ENCODE measurements at regions not wholly inside any gene's neighbourhood (a gene's known extent, or its start where the extent isn't known, plus 50 kb on each side); places are given as distances from the start of the nearest gene placed in this dataset.

- TF ChIP-seq, protein P1, sequence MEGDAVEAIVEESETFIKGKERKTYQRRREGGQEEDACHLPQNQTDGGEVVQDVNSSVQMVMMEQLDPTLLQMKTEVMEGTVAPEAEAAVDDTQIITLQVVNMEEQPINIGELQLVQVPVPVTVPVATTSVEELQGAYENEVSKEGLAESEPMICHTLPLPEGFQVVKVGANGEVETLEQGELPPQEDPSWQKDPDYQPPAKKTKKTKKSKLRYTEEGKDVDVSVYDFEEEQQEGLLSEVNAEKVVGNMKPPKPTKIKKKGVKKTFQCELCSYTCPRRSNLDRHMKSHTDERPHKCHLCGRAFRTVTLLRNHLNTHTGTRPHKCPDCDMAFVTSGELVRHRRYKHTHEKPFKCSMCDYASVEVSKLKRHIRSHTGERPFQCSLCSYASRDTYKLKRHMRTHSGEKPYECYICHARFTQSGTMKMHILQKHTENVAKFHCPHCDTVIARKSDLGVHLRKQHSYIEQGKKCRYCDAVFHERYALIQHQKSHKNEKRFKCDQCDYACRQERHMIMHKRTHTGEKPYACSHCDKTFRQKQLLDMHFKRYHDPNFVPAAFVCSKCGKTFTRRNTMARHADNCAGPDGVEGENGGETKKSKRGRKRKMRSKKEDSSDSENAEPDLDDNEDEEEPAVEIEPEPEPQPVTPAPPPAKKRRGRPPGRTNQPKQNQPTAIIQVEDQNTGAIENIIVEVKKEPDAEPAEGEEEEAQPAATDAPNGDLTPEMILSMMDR (IDR thresholded peaks at IDR 0.05; ENCODE audit: low read depth, low read length) = no peak
- peak; percentile 84 for DNase-seq (ENCODE audit: low read depth, low spot score)
- Histone ChIP-seq H3K27me3 (ENCODE audit: control insufficient read depth, insufficient read depth, low read length) (no peaks in the 10 kb centered on the region), H3K4me3 (ENCODE audit: low read depth, low read length) (no peak overlapping the region), H3K27ac (ENCODE audit: low read depth, low read length) (no peak overlapping the region), H3K9me3 (ENCODE audit: control insufficient read depth, insufficient read depth, low read length) (no peaks in the 10 kb centered on the region)
- CTCF ChIA-PET = interaction anchor here (0.8 to 1.3 kb wide), 2 partner anchors 15 to 27 kb away, joined by 3 to 4 read pairs; no protein-coding TSS in a partner anchor
- POLR2A ChIA-PET = interaction anchor here (0.6 to 1.0 kb wide), 5 partner anchors 9 to 278 kb away, joined by 3 to 12 read pairs (median 3); no protein-coding TSS in a partner anchor
Measured at GRCh38 chr2:100757621-100758394, 62.1 kb upstream of the NPAS2 start.

DNA sequence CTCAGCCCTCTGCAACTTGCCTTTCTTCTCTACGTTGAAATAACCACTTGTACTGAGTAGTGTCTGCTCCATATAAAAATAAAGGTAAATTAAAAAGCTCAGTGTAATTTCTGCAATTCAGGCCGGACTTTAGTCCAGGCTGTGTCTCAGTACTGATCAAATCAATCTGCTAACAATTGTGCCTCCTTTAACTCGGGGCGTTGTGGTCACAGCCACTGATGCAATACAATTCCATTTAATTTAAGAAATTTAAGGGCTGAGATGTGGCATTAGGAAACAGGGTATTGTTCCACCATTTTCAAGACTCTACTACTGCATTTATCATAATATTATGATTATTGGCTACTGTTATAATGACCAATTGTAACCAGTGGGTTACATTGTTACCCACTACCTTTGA lies 60.0 kb upstream of the NPAS2 start:
- Histone ChIP-seq H3K9me3 (ENCODE audit: control insufficient read depth, insufficient read depth, low read length) (no peaks in the 10 kb centered on the region), H3K27me3 (ENCODE audit: control insufficient read depth, insufficient read depth, low read length) (no peaks in the 10 kb centered on the region), H3K4me3 (ENCODE audit: low read depth, low read length) (no peak overlapping the region), H3K27ac (ENCODE audit: low read depth, low read length) (no peak overlapping the region)
- POLR2A ChIA-PET = no interaction called here
- no peak for DNase-seq (ENCODE audit: low read depth, low spot score)
- CTCF ChIA-PET = no interaction called here
- TF ChIP-seq, protein P1 (IDR thresholded peaks at IDR 0.05; ENCODE audit: low read depth, low read length) = no peak

GRCh38 chr2:100761365-100761764 lies 58.6 kb upstream of the NPAS2 start:
- Histone ChIP-seq H3K9me3 (ENCODE audit: control insufficient read depth, insufficient read depth, low read length) (no peaks in the 10 kb centered on the region), H3K4me3 (ENCODE audit: low read depth, low read length) (no peak overlapping the region), H3K27ac (ENCODE audit: low read depth, low read length) (no peak overlapping the region), H3K27me3 (ENCODE audit: control insufficient read depth, insufficient read depth, low read length) (no peaks in the 10 kb centered on the region)
- CTCF ChIA-PET = no interaction called here
- POLR2A ChIA-PET = no interaction called here
- DNase-seq (ENCODE audit: low read depth, low spot score) = no peak
- TF ChIP-seq, protein P1 (IDR thresholded peaks at IDR 0.05; ENCODE audit: low read depth, low read length) = no peak

GRCh38 chr2:100764430-100764829 lies 55.5 kb upstream of the NPAS2 start:
- H3K27me3 ChIP-seq (ENCODE audit: control insufficient read depth, insufficient read depth, low read length) = no peaks in the 10 kb centered on the region
- H3K27ac ChIP-seq (ENCODE audit: low read depth, low read length) = no peak overlapping the region
- no peak overlapping the region for H3K4me3 ChIP-seq (ENCODE audit: low read depth, low read length)
- H3K9me3 ChIP-seq (ENCODE audit: control insufficient read depth, insufficient read depth, low read length) = no peaks in the 10 kb centered on the region
- DNase-seq (ENCODE audit: low read depth, low spot score) = no peak
- TF ChIP-seq, protein P1 (IDR thresholded peaks at IDR 0.05; ENCODE audit: low read depth, low read length) = no peak
- POLR2A ChIA-PET = no interaction called here
- CTCF ChIA-PET = no interaction called here

- CTCF ChIA-PET = no interaction called here
- TF ChIP-seq, protein P1 (IDR thresholded peaks at IDR 0.05; ENCODE audit: low read depth, low read length) = no peak
- no peak overlapping the region for H3K27ac ChIP-seq (ENCODE audit: low read depth, low read length)
- H3K27me3 ChIP-seq (ENCODE audit: control insufficient read depth, insufficient read depth, low read length) = no peaks in the 10 kb centered on the region
- H3K9me3 ChIP-seq (ENCODE audit: control insufficient read depth, insufficient read depth, low read length) = no peaks in the 10 kb centered on the region
- no peak for DNase-seq (ENCODE audit: low read depth, low spot score)
- H3K4me3 ChIP-seq (ENCODE audit: low read depth, low read length) = no peak overlapping the region
- POLR2A ChIA-PET = no interaction called here
Measured at GRCh38 chr2:100765481-100765880, 54.5 kb upstream of the NPAS2 start.
